GM18870 (cell line): ENCODE measurements at regions not wholly inside any gene's neighbourhood (a gene's known extent, or its start where the extent isn't known, plus 50 kb on each side); places are given as distances from the start of the nearest gene placed in this dataset.
"Not testable (repeated sequence)": the region's sequence is repeated elsewhere in the genome, so short reads cannot be mapped to it uniquely, and the experiment has no call there.

ENCODE experiments used
- ATAC-seq: cut with Tn5 transposase; IDR thresholded peaks from one replicate; pipeline ENCODE4 v1.9.1; 2021; ENCODE audit warnings: moderate library complexity; ENCODE audit not compliant: unreplicated experiment

DNA sequence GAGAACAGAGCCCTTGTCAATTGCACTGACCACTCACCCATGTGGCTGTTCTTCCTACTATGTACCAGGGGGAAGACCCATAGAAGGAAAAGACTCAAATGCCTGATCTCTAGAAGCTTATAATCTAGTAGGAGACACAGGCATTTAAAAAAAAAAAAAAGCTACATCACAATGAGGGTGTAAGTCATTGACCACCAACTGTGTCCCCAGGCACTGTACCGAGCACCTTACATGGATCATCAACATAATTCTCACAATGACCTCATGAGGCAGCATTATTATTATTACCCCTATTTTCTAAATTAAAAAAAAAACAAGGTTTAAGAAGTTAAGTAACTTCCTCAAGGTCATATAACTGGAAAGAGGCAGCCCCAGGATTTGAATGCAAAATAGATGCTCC is 247.4 kb downstream of the SHOX2 start:
- ATAC-seq = no peak

DNA sequence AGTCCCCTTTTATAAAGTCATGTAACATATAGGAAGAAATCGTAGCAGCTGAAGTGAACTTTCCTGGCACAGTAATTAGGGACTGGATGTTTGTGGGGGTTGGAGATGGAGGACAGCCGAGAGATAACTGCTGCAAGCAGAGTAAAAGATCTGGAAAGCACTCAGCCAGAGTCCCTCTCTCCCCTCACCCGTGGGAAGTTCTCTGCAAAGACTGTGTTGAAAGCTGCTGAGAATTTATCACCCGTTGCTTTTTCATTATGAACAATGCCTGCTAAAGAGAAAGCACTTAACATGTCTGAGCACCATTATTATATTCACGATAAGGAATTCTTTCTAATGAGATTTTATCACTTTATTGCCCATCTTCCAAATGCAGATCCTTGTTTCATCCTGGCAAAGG is 248.8 kb downstream of the SHOX2 start:
- ATAC-seq = no peak

DNA sequence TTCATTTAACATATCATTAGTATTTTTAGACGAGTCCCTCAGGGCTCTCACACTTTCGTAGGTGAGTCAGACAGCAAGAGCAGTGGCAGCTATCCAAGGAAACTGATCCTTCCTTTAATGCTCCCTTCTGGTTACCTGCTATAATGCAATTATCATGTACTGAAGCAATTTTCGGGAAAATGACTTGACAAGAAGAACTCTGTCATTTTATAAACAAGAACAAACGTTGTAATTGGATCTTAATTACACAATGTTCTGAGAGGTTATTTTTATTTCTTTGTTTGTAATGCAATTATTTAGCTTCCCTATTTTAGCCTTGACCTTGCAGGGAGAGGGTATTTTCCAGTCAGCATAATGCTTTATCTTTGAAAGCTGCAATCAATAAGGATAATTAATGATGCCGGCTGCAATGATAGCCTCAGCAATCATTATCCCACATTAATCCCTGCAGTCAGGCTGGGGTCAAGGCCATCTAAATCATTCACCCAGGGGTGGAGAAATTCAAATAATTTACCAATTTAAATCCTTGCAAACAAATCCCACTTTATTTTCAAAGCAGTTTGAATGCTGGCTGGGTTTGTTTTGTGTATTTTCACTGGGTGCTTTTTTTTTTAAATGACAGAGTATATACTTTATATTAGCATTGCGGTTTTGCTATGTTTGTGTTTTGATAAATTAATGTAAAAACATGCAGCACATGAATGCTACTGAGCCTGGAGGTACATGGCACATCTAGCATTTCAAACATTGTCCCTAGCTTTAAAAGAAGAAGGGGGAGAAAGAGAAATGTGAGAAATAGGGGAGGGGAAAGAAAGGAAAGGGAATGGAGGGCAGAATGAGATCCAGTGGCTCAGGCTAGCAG is 249.9 kb downstream of the SHOX2 start:
- no peak for ATAC-seq

DNA sequence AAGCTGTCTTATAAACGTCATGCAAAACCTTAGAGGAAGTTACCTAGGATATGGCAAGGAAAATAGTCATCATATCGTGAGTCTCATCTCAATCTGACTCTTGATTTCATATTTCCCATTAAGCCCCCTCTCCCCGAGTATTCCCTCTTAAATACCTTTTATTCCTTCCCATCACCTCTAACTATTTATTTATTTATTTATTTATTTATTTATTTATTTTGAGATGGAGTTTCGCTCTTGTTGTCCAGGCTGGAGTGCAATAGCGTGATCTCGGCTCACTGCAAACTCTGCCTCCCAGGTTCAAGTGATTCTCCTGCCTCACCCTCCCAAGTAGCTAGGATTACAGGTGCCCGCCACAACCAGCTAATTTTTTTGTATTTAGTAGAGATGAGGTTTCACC is 260.4 kb downstream of the SHOX2 start:
- ATAC-seq = not testable (repeated sequence)

DNA sequence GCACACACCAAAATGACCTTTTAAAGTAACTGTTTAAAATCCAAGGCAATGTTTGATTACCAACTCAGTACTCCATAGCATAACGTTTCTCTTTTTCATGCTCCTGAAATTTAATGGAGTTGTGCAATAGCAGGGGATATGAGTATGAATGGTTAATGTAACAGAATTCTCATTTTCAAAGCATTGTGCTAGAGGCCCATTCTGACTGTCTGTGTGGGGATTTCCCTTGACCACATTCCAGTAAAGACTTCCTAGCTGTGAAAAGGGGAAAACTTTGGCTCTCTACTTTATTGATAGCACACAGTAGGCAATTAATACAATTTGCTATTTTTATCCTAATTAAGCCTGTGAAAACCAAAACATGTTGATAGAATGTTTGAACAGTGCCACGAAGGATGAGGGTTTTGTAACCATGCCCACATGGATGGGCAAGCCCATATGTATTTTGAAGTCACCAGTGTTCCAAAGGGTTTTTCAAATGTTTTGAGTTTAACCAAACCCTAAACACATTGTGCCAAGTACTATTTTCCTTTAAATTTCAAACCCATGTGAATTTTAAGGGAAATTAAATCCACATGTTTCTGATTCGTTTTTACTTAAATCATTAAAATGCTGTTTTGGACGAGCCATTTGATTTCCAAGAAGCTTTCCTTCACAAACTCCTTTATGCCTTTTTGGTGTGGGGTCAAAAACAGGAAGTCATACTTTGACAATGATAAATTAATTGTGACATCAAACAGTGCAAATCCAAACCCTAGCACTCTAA is 261.2 kb downstream of the SHOX2 start:
- ATAC-seq = no peak

DNA sequence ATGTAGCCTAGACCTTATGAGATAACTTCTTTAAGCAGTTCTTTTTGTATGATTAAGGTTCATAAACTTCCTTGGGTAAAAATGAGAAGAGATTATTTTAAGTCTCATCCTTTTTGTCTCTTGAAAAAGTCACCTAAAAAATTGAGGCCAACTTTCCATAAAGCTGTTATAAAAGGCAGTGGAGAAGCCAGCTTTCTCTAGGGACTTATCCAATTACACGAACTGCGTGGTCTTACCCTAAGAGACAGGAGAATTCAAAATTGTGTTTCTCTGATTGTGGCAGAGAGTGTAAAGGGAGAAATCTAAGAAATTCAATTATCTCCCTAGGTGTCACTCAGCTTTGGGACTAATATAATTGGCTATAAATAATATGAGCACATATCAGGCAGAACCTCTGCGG is 262.0 kb downstream of the SHOX2 start:
- ATAC-seq = no peak

DNA sequence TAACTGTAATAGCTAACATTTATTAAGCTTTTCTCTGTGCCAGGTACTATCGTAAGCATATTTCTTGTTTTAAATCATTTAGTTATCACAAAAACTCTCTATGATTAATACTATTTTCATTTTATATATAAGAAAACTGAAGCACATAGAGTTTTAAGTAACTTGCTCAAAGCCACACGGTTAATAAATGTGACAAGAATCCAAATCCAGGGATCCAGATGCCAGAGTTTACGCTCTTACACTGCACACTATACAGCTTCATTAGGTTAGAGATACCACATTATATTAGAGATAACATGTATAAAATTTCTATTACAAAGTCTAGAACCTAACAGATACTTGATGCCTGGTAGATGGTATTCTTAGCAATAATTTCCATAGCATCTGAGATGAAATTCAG is 265.2 kb downstream of the SHOX2 start:
- ATAC-seq = no peak

DNA sequence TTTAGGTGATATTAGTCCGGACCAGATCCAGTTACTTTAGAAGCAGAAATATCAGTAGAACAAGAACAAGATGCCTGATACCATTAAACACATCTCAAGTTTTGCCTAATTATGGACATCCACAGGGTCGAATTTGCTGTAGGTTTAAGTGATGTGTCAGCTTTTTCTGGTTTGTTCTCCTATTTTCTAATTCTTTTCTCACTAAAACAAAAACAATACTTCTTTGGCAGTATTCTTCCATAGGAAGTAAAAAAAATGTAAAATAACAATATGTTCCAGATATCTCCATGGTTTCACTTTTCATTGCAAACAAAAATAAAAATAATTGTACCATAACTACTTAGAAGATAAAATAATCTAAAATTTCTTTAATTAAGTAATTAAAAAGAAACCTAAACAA is 265.7 kb downstream of the SHOX2 start:
- no peak for ATAC-seq

DNA sequence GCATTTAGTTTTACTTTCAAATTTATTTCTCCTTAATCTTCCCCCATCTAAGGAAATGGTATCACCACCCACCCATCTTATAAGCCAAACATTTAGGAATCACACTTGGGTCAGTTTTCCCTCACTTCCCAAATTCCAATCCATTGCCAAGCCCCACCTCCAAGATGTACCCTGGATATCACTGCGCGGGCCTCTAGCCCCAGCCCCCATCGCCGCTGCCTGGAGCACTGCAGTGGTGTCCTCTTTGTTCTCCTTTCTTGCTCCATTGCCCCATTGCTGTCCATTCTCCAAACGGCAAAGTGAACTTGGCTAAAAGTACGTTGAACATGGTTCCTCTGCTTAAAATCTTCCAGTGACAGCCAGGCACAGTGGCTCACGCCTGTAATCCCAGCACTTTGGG is 267.8 kb downstream of the SHOX2 start:
- no peak for ATAC-seq

DNA sequence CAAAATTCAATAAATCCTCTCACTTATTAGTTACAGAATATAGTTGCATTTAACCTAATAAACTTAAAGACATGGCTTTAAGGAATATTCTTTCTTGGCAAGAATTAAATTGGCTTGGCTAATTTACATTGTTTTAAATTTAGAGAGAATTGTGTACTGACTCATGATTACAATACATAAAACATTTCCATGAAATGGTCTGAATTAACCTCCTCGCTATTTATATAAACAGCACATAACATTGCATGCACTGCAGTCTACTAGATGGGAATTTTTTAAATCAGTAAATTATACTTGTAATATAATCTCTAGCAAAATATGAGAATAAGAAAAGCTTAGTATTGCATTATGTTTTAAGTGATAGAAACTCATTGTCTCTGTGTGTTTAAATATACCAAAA is 268.9 kb downstream of the SHOX2 start:
- ATAC-seq = no peak

DNA sequence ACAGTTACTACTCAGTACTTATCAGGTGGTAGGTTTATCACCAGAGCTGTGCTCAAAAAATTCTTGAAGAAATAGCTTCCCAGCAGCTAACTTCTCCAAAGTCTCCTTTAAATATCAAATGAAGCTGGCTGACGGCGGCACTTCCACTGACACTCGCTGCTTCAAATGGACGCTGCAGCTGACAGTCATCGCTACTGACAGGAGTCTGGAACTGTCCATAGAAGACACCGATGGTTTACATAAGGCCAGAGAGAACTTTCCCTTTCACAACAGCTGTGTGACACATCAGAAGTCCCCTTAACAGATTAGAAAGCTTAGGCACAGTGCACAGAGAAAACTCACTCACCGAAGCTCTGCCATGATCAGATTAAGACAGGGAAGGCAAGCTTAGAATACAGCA is 270.2 kb downstream of the SHOX2 start:
- no peak for ATAC-seq

DNA sequence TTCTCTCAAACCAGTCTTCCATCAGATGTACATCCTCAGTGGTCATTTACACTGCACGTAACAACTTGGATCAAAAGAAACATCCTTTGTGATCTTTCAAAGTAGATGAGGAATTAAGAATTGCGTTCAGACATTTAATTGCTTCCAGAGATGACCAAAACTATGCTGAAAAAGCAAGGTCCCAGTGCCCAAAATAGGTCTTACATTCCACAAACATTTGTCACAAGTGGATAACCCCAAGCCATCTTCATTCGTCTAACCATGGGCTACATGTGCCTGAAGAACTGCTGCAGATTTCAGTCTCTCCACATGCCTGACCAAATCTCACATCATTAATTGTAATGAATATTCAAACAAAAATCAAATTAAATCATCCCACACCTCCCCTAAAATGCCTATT is 273.6 kb downstream of the SHOX2 start:
- ATAC-seq = no peak

DNA sequence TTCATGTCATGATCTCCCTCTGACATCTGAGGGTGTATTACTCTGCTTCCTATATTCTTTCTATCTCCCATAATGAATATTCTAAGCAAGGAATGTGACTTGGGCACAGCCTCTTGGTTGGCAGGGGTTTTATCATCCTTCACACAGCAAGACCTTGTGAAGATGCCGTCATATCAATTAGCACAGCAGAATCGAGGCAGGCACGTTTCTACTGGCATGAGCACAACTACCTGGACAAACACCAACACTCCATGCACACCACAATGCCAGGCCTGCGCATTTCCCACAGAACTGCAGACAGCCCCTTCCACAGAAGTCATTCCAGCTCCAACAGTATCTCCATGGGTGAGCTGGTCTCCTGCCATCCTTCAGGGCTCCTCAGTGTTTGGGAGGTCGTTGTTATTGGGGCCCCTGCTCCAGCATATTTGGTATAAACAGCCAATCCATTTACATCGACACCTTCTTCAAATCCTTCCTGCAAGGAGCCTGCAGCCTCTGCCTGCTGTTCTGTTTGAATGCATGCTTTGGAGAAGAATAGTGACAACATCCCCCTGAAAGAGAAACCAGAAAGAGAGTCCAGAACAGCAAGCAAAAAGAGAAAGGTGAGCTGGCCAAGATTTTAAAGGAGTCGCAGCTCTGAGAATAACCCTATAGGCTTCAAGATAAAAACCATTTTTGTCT is 275.5 kb downstream of the SHOX2 start:
- ATAC-seq = no peak

DNA sequence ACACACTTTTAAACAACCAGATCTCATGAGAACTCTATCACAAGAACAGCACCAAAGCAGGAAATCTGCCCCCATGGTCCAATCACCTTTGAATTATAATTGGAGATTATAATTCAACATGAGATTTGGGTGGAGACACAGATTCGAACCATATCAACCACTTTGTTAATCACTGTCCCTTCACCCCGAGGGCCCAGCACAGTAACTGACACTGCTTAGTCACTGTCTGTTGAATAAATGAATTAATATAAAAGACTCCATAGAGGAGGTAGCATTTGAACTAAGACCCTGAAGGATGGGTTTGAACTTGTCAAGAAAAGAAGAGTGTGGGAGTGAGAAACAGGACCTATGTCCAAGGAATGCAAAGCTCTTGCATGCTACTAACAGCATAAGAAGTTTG is 276.4 kb downstream of the SHOX2 start:
- ATAC-seq = no peak

DNA sequence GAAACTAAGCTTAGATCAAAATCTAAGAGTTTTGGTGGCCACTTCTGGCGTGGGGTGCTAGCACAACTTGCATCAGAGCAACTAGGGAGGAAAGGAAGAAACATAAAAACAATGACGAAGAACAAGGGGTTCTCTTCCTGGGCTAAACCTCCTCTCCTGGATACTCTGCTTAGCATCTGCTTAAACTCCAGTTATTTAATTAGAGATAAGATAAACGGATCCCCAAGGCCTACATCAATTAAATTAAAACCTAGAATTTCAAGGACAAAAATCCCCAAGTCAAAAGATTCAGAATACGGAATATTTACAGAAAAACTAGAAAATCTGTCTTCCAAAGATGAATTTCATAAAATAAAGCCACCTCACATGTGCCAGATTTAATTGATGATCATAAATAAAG is 281.9 kb downstream of the SHOX2 start:
- no peak for ATAC-seq

DNA sequence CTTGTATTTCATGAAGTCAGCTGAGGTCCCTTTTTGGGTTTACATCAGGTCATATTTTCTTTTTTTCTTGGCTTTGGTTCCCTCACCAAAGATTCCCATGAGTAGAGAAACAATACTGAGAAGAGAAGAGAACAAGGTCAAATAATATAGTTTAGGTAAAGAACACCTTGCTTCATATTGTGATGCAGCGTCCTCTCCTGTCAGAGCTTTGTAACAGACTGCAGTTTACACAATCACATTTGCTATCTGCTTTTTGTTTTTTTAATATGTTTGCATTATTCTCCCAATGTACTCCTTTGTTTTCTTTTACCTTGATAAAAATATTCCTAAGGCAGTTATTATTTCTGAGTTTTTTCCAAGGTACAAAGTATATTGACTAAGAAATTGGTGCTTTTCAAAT is 283.2 kb downstream of the SHOX2 start:
- ATAC-seq = no peak

DNA sequence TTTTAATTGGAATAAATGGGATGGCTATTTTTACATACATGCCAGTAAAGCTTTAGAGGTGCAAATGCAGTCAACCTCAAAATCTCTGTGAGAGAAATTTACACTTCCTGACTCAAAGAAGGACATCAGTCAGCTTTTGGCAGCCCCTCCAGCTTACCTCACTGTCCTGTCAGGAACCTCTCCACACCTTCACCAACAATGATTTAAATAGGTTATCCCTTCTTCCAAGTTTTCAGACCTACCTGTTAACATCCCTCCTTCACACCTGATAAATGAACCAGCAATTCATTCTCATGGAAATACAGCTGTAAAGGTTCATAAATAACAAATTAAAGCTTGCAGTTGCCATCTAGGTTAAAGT is 286.1 kb downstream of the SHOX2 start:
- no peak for ATAC-seq

DNA sequence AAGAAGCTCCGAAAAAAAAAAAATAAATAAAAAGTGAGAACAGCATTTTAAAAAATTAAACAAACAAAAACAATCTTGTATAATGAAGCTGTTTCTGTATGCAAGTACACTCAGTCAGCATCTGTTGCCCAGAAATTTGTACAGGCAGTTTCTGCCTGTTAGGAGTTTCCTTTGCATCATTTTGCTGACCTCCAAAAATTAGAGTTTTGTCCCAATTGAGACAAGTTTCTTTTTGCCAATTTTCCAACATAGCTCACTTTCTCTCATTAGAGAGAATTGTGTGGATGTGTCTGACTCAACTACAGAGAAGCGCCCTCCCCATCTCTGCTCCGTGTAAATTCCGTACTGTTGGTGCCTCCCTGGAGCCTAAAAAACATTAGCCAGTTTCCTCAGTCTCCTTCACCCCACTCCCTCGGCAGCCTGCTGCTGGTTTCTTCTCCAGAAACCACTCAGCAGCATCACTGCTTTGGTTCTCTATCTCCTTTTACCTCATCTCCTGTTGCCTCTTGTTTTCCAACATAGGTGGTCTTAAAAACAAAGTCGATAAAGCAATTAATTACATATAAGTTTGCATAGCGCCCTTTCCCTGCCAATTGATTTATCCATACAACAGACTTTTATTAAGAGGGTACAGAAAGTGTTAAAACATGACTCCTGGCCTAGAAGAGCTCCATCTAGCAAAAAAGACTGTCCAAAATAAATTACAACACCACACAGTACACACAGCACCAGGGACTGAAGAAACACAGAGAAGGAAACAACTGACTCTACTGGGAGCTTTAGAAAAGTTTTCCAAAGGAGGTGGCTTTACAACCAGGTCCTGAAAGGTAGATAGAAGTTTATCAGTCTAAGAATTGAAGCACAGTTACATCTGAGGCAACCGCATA is 286.7 kb downstream of the SHOX2 start:
- ATAC-seq = no peak

DNA sequence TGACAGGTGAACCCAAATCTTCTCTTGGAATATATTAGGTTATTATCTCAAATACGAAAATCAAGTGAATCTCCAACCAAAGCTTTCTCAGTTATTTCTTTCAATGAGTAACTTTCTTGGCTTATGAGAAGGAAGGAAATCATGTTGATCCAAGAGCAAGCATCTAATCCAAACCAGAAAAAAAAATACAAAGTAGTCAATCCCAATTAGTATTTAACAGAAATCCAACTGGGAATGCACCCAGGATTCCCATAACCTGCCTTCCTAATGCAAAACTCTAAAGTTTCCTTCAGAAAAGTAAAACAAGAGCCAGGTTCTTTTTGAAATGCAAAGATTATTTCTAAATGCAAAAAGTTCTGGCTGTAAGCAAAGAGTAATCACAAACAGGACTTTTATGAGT is 289.3 kb downstream of the SHOX2 start:
- no peak for ATAC-seq

DNA sequence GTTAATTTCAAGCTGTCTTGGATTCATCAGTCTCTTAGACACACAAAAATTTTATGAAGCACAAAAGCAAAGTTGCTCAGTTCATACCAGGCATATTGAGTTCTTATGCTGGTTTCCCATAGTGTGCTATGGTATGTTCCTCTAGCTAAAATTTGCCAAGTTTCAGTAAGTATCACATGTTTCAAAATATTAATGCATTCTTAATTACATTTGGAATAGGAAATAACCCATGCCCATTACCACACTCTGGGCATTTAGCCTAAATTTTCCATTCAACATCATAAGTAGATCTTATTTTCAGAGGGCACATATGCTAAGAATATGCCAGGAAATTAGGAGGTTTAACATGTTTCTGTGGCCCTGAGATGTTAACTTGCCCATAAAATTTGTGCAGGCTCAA is 289.9 kb downstream of the SHOX2 start:
- no peak for ATAC-seq

DNA sequence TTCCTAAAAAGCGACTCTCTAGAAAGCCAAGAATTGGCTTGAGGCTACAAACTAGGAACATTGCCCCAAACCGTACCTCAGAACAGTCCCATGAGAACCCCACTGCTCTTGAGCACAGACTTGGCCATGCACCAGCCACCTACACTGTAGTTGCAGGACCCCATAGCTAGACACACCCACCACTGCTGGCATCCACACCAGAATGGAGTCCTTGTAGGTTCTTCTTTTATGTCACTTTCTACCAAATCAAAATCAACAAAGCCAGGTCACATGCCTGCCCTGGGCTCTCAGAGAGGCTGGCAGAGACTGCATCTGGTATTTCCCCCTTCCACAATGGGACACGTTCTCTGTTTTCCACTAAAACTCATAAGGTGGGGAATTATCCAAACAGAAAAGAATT is 290.5 kb downstream of the SHOX2 start:
- ATAC-seq = no peak
